GM20000 (cell line): ENCODE measurements at regions not wholly inside any gene's neighbourhood (a gene's known extent, or its start where the extent isn't known, plus 50 kb on each side); places are given as distances from the start of the nearest gene placed in this dataset.

ENCODE experiments used
- DNase-seq: peaks from one replicate; pipeline ENCODE4 v3.0.0; 2012; ENCODE audit warnings: low spot score
- TF ChIP-seq, protein P1 (sequence below): IDR thresholded peaks from 2 replicates; pipeline ENCODE4 v1.5.1; 2012; ENCODE audit warnings: mild to moderate bottlenecking, control low read depth; ENCODE audit errors: extremely low read depth, missing control alignments

DNA sequence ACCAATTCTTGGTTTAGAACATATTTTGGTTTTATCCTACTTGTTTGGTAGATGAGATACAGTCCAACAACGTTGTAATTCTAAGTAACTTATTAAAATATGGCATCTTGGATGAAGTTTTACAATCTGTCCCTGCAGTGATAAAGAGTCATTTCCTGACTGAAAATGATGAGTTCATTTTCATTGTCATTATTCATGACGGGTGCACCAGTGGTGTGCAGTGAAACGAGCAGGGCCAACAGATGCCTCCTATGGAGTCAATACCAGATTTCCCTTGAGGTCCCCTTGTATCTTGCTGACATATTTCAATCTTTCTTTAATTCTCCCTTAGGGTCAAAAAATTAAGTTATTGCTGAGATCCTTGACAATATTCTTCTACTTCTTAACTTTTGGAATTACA is 438.5 kb downstream of the LRIG3 start:
- no peak for DNase-seq

DNA sequence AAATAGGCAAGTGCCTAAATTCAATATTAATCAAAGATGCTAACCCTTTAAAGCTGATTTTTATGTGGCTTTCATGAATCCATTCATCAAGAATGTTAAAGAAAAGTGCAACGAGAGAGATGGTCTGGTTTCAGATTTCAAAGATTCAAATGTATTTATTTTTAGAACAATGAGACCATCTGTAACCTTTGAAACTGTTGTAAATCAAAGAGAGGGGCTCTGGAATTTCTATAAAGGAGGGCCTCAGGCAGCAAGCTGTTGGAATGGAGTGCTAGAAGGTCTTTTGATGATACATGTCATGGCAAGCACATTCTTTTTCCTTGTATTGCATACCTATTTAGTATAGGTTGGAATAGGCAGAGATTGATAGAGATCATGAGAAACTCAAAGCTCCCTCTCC is 433.0 kb downstream of the LRIG3 start:
- no peak for DNase-seq
- TF ChIP-seq, protein P1, sequence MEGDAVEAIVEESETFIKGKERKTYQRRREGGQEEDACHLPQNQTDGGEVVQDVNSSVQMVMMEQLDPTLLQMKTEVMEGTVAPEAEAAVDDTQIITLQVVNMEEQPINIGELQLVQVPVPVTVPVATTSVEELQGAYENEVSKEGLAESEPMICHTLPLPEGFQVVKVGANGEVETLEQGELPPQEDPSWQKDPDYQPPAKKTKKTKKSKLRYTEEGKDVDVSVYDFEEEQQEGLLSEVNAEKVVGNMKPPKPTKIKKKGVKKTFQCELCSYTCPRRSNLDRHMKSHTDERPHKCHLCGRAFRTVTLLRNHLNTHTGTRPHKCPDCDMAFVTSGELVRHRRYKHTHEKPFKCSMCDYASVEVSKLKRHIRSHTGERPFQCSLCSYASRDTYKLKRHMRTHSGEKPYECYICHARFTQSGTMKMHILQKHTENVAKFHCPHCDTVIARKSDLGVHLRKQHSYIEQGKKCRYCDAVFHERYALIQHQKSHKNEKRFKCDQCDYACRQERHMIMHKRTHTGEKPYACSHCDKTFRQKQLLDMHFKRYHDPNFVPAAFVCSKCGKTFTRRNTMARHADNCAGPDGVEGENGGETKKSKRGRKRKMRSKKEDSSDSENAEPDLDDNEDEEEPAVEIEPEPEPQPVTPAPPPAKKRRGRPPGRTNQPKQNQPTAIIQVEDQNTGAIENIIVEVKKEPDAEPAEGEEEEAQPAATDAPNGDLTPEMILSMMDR, result no peak

More for the DNA sequence above, 438.5 kb downstream of the LRIG3 start:
- TF ChIP-seq, protein P1, result no peak

DNA sequence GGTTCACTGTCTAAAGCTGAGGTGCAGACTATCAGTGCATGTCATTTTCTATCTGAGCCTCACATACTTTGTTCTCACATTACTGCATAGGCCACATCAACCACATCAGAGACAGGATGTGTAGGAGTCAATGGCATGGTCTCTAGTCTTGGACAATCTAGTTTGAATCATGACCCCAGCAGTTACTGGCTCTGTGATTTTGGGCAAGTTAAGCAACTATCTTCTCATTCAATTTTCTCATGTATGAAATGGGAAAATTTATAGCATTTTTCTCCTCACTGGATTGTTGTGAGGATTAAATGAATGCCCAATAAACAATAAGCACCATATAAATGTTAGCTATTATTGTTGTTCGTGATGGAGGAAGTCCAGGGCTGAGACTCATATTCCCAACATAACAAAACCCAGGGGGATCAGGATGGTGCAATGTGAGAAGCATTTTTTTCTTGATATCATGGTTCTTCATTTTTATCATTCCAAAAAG is 432.6 kb downstream of the LRIG3 start:
- DNase-seq, result no peak
- TF ChIP-seq, protein P1, result no peak

DNA sequence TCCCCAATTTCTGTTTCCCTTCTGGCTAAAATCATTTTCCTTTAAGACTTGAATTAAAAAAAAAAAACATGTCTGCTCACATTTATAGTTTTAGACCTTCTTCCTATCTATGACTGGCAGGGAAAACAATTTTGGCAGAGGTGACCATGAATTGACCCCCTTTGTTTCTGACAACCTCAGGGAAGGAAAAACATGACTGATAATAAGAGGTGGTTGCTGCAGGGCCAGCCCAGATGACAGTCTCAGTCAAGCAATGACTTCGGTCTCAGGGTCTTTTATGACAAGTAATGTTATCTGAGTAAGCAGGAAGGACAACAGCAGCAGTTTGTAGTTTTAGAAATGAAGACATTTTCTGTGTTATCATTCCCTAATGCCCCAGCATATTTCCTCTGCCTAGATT is 430.9 kb downstream of the LRIG3 start:
- no peak for DNase-seq
- TF ChIP-seq, protein P1, result no peak

DNA sequence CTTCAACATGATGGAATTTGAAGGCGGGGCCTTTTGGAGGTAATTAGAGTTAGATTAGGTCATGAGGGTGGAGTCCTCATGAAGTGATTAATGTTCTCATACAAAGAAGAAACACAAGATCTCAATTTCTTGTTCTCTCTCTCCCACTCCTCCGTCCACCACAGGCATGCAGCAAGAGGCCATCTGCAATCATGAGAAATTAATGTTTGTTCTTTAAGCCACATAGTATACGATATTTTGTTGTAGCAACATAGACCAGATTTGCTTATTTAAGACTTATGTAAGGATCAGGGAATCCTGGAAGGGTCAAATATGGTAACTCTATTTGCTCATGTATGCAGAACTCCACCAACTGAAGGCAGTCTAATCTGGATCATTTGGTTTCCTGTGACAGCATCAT is 429.0 kb downstream of the LRIG3 start:
- TF ChIP-seq, protein P1, result no peak
- no peak for DNase-seq

DNA sequence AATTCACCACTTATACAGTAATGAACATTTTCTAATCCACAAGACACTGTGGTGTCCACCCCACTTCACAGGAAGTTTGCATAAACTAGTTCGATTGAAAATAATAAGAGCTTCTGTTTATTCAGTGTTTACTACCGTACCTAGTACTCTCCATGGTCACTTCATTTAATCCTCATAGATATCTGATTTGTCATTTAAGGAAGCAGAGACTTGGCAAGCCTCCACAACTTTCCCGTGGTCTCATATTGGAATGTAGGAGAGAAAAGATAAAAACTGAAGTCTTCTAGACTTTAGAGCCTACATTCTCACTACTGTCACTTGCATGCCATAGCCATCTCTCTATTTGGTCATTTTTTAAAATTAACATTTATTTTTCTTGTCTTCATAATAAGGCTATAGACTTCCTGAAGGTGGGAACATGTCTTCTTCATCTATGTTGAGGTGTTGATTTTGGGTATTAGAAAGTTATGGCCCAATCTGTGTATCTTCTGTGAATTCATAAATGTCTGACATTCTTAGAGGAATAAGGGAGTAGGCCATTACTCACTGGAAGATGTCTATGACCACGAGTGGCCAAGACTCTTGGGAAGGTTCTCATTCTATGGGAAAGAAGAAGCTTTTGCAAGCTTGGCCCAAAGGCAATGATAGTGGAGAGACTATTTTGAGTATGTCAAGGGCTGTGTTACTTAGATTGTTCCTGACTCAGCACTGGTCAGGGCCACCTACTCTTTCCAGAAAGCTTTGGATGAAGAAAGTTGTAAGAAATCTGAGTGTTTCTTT is 423.7 kb downstream of the LRIG3 start:
- no peak for DNase-seq
- TF ChIP-seq, protein P1, result no peak

DNA sequence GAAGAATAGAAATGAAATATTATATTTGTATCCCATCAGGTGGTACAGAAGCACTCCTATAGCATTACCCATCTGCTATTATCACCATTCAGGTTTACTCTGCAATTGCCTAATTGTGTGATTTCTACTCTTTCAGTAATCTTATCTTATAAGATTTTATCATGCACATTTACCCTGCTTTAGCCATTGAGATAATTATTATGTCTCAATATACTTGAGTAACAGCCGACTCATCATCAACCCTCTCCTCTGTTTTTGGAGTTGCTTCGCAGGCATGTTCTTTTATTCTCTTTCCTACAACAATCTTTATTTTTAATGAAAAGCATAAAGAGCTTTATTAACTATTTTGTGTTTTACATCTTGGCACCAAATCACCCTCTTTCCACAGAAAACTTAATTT is 419.9 kb downstream of the LRIG3 start:
- DNase-seq, result no peak
- TF ChIP-seq, protein P1, result no peak
